SJSA1 (cell line): ENCODE measurements at regions not wholly inside any gene's neighbourhood (a gene's known extent, or its start where the extent isn't known, plus 50 kb on each side); places are given as distances from the start of the nearest gene placed in this dataset.
"Not testable (repeated sequence)": the region's sequence is repeated elsewhere in the genome, so short reads cannot be mapped to it uniquely, and the experiment has no call there.

Source experiments
- DNase-seq, 2 experiments: peaks; one replicate each; pipeline ENCODE4 v3.0.0-alpha.2; 2015 to 2020; ENCODE audit warnings: low spot score in 2 of 2, low read depth in 1 of 2
- H3K27ac ChIP-seq: fragments of 250-450 bp; sonication (Bioruptor Pico); 2 replicates; pipeline ENCODE4 v1.5.1; 2020; ENCODE audit warnings: mild to moderate bottlenecking, moderate library complexity
- H3K27me3 ChIP-seq: fragments of 250-450 bp; sonication (Bioruptor Pico); replicated peaks from 2 replicates; pipeline ENCODE4 v1.5.1; 2020; ENCODE audit warnings: mild to moderate bottlenecking, moderate library complexity
- H3K36me3 ChIP-seq: fragments of 250-450 bp; sonication (Bioruptor Pico); 2 replicates; pipeline ENCODE4 v1.5.1; 2020; ENCODE audit warnings: mild to moderate bottlenecking
- H3K4me1 ChIP-seq: fragments of 250-450 bp; sonication (Bioruptor Pico); replicated peaks from 2 replicates; pipeline ENCODE4 v1.6.1; 2021; ENCODE audit warnings: mild to moderate bottlenecking
- H3K4me3 ChIP-seq: fragments of 250-450 bp; sonication (Bioruptor Pico); 2 replicates; pipeline ENCODE4 v1.5.1; 2020; ENCODE audit warnings: mild to moderate bottlenecking
- H3K9me3 ChIP-seq: fragments of 250-450 bp; sonication (Bioruptor Pico); replicated peaks from 2 replicates; pipeline ENCODE4 v1.5.1; 2020; ENCODE audit warnings: mild to moderate bottlenecking

GRCh38 chr7:91344911-91345310 lies 80.7 kb downstream of the FZD1 start:
- Histone ChIP-seq H3K36me3 (no peaks in the 10 kb centered on the region), H3K27ac (no peak overlapping the region), H3K4me3 (no peak overlapping the region), H3K4me1 (0 out of 2 replicates have a peak, but pooled peaks cover 9% of the 10 kb centered on the region), H3K27me3 (no peaks in the 10 kb centered on the region), H3K9me3 (no peaks in the 10 kb centered on the region)
- no peak for DNase-seq

DNA sequence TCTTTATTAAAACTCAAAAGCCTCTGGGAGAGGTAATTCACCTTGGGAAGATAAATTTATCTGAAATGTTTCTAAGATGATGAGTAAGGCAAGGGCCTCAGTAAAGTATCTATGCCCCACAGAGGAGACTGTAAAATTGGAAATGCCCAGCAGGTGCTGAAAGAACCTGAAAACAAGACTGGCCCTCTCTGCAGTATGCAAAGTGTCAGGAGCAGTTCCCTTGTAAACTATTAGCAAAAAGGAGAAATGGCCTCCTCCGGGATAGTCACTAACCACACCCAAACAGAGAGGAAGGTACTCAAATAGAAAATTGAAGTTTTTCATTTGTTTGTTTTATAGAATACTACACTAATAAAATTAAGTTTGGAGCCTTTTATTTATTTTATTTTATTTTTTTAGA lies 81.2 kb downstream of the FZD1 start:
- Histone ChIP-seq H3K9me3 (no peaks in the 10 kb centered on the region), H3K27me3 (no peaks in the 10 kb centered on the region), H3K27ac (no peak overlapping the region), H3K36me3 (no peaks in the 10 kb centered on the region), H3K4me3 (no peak overlapping the region), H3K4me1 (0 out of 2 replicates have a peak, but pooled peaks cover 9% of the 10 kb centered on the region)
- no peak for DNase-seq

DNA sequence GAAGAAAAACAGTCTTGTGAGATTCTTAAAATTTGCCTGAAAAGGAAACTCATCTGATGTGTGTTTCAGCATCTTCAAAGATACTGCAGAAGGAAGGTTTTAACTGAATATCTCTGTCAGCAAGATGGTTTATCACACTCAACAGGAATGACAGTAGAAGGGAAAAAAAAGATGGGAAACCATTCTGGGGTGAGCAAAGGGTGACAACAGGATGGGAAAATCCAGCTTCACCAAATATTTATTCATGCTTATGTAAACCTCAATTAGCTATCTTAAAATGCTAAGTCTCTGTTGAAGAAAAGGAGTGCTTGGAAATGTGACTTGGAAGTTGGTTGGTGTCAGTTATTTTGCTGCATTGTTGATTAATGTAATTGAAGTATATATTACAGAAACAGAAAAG lies 82.2 kb downstream of the FZD1 start:
- Histone ChIP-seq H3K9me3 (no peaks in the 10 kb centered on the region), H3K4me1 (peaks cover 14% of the 10 kb centered on the region), H3K36me3 (no peaks in the 10 kb centered on the region), H3K27me3 (no peaks in the 10 kb centered on the region), H3K27ac (no peak overlapping the region), H3K4me3 (no peak overlapping the region)
- no peak for DNase-seq

DNA sequence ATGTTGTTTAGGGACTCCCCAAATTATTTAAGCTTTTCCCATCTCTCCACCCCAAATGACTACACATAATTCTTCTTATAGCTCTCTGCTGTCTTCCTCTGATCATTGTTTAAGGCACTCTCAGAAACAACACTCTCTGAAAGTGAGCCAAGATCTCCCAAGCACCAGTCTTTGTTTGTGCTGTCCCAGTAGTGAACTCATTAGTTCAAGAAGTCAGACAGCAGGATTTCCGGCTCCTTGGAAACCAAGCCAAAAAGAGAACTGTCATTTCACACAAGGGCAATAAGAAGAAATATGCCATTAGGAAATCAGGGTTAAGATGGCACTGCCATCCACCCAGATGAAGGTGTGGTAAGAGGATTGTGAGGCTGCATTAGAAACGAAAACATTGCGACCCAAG lies 83.1 kb downstream of the FZD1 start:
- no peak for DNase-seq
- H3K27ac ChIP-seq: no peak overlapping the region
- no peak overlapping the region for H3K4me3 ChIP-seq
- no peaks in the 10 kb centered on the region for H3K9me3 ChIP-seq
- H3K4me1 ChIP-seq: peaks cover 19% of the 10 kb centered on the region
- H3K27me3 ChIP-seq: no peaks in the 10 kb centered on the region
- no peaks in the 10 kb centered on the region for H3K36me3 ChIP-seq

GRCh38 chr7:91348711-91349110 lies 84.5 kb downstream of the FZD1 start:
- no peaks in the 10 kb centered on the region for H3K36me3 ChIP-seq
- H3K9me3 ChIP-seq: no peaks in the 10 kb centered on the region
- DNase-seq: no peak
- H3K27me3 ChIP-seq: no peaks in the 10 kb centered on the region
- H3K4me3 ChIP-seq: no peak overlapping the region
- no peak overlapping the region for H3K27ac ChIP-seq
- H3K4me1 ChIP-seq: peaks cover 19% of the 10 kb centered on the region

DNA sequence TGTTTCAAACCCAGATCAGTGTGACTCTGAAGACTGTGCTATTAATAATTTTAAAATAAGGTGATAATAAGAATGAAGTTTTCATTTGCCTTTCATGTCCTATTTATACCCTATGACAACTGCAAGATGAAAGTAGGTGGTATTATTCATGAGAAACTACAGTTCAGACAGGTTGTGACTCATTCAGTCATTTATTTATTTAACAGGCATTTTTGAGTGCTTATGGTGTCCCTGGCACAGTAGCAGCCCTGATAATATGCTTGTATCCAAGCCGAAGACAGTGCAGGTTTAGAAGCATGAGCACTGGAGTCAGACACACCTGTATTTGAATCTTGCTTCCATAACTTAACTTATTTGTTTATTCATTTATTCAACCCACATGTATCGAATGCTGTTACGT lies 87.1 kb downstream of the FZD1 start:
- Histone ChIP-seq H3K9me3 (no peaks in the 10 kb centered on the region), H3K4me3 (no peak overlapping the region), H3K27me3 (no peaks in the 10 kb centered on the region), H3K27ac (no peak overlapping the region), H3K36me3 (no peaks in the 10 kb centered on the region), H3K4me1 (peaks cover 19% of the 10 kb centered on the region)
- DNase-seq: peak in 1 of 2 experiments; percentile 33

GRCh38 chr7:91352091-91352490 lies 87.9 kb downstream of the FZD1 start:
- H3K36me3 ChIP-seq: no peaks in the 10 kb centered on the region
- no peaks in the 10 kb centered on the region for H3K9me3 ChIP-seq
- no peaks in the 10 kb centered on the region for H3K27me3 ChIP-seq
- no peak for DNase-seq
- peaks cover 15% of the 10 kb centered on the region for H3K4me1 ChIP-seq
- no peak overlapping the region for H3K4me3 ChIP-seq
- H3K27ac ChIP-seq: no peak overlapping the region

DNA sequence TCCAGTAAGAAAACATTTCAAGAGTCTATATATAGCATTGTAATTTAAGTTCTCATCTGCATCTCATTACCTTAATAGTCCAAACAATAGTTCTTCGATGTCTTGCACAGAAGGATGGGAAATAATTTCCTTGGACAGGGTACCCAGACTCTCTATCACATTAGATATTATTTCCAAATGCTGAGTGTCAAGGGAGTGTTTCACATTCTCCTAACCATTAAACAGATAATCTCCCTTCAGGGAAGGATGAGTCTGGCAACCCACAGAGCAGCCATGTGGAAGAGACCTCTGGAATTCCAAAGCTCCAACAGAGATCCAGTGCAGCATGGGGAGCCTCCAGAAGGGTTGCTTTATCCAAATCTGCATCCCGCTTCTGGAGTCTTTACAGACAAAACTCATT lies 89.6 kb downstream of the FZD1 start:
- no peaks in the 10 kb centered on the region for H3K27me3 ChIP-seq
- H3K36me3 ChIP-seq: no peaks in the 10 kb centered on the region
- peaks cover 9% of the 10 kb centered on the region for H3K4me1 ChIP-seq
- DNase-seq: no peak
- H3K27ac ChIP-seq: no peak overlapping the region
- H3K4me3 ChIP-seq: no peak overlapping the region
- no peaks in the 10 kb centered on the region for H3K9me3 ChIP-seq

GRCh38 chr7:91355695-91356435 lies 91.6 kb downstream of the FZD1 start:
- DNase-seq: no peak
- Histone ChIP-seq H3K27me3 (no peaks in the 10 kb centered on the region), H3K36me3 (no peaks in the 10 kb centered on the region), H3K27ac (no peak overlapping the region), H3K9me3 (no peaks in the 10 kb centered on the region), H3K4me1 (peaks cover 9% of the 10 kb centered on the region), H3K4me3 (no peak overlapping the region)

GRCh38 chr7:91356915-91357314 lies 92.7 kb downstream of the FZD1 start:
- no peak overlapping the region for H3K4me3 ChIP-seq
- H3K36me3 ChIP-seq: no peaks in the 10 kb centered on the region
- H3K4me1 ChIP-seq: no peaks in the 10 kb centered on the region
- H3K9me3 ChIP-seq: no peaks in the 10 kb centered on the region
- H3K27ac ChIP-seq: no peak overlapping the region
- no peaks in the 10 kb centered on the region for H3K27me3 ChIP-seq
- no peak for DNase-seq

- no peak for DNase-seq
- Histone ChIP-seq H3K4me3 (no peak overlapping the region), H3K27me3 (no peaks in the 10 kb centered on the region), H3K9me3 (no peaks in the 10 kb centered on the region), H3K36me3 (no peaks in the 10 kb centered on the region), H3K27ac (no peak overlapping the region), H3K4me1 (no peaks in the 10 kb centered on the region)
Observed at GRCh38 chr7:91357379-91357778, 93.1 kb downstream of the FZD1 start.

DNA sequence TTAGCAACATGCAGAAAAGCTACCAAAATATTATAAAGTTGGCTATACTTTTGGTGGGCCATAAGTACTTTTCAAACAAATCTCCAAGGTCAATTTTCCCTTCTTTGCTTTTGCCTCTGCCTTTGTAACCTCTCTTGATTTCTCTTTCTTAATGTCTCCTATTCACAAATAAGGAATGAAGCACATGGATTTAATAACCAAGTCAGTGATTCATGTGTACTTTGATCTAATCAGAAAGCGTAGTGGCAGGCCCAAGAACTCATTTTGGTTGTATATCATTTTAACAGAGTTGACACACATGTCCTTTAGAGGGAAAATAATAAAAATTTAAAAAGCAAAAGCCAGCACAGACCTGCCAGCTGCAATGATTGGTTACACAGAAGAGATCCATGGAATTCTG lies 93.7 kb downstream of the FZD1 start:
- H3K4me3 ChIP-seq: no peak overlapping the region
- H3K27ac ChIP-seq: no peak overlapping the region
- no peaks in the 10 kb centered on the region for H3K27me3 ChIP-seq
- H3K4me1 ChIP-seq: no peaks in the 10 kb centered on the region
- H3K36me3 ChIP-seq: no peaks in the 10 kb centered on the region
- no peak for DNase-seq
- H3K9me3 ChIP-seq: no peaks in the 10 kb centered on the region

DNA sequence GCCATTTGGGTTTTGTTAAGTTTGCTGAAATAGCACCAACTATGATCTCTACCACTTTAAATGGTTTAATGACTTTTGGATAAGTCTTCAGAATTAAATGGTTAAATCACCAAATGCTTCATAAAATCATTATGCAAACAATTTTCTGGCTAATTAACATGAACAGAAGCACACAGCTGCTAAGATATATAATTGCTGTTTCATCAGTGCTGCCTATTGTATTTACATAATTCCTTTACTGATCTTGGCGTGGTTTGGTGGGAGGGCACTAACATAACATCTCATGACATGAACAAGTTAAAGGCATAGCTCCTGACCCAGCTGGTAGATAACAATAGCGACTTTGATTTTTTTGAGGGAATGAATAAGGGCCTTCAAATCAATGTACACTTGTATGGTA lies 94.1 kb downstream of the FZD1 start:
- Histone ChIP-seq H3K9me3 (no peaks in the 10 kb centered on the region), H3K27ac (no peak overlapping the region), H3K36me3 (no peaks in the 10 kb centered on the region), H3K4me1 (no peaks in the 10 kb centered on the region), H3K4me3 (no peak overlapping the region), H3K27me3 (no peaks in the 10 kb centered on the region)
- DNase-seq: no peak

DNA sequence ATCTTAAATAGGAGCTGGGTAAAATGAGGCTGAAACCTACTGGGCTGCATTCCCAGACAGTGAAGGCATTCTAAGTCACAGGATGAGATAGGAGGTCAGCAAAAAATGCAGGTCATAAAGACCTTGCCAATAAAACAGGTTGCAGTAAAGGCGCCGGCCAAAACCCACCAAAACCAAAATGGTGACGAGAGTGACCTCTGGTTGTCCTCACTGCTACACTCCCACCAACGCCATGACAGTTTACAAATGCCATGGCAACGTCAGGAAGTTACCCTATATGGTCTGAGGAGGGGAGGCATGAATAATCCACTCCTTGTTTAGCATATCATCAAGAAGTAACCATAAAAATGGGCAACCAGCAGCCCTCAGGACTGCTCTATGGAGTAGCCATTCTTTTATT lies 100.9 kb downstream of the FZD1 start:
- H3K9me3 ChIP-seq, H3K4me3 ChIP-seq, DNase-seq, H3K27me3 ChIP-seq, H3K36me3 ChIP-seq, H3K4me1 ChIP-seq, H3K27ac ChIP-seq: not testable (repeated sequence)

DNA sequence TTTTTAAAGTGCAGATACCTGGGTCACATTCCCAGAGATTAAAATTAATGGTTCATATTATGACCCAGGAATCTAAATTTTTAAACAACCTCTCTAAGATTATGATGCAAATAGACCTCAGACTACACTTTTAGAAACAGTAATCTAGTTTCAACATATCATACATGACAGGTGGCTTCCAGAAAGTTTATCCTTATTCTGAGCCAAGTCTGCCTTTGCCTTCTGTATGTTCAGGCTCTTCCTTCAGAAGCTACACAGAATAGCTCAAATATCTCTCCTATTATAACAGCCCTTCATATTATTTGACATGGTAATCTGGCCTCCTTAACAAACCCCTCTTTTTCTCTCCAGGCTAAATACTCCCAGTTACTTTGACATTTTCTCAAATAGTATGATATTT lies 101.9 kb downstream of the FZD1 start:
- Histone ChIP-seq H3K9me3 (no peaks in the 10 kb centered on the region), H3K36me3 (no peaks in the 10 kb centered on the region), H3K4me1 (no peaks in the 10 kb centered on the region), H3K4me3 (no peak overlapping the region), H3K27ac (no peak overlapping the region), H3K27me3 (no peaks in the 10 kb centered on the region)
- DNase-seq: no peak
